HEK293T (cell line): ENCODE measurements at regions not wholly inside any gene's neighbourhood (a gene's known extent, or its start where the extent isn't known, plus 50 kb on each side); places are given as distances from the start of the nearest gene placed in this dataset.

Experiments
- CTBP1 ChIP-seq: fragments of 450-650 bp; IDR thresholded peaks from 2 replicates; pipeline ENCODE4 v1.6.1; 2016; ENCODE audit warnings: borderline replicate concordance
- ELF4 ChIP-seq: fragments of 450-650 bp; IDR thresholded peaks from 2 replicates; pipeline ENCODE4 v1.6.1; 2017; ENCODE audit warnings: antibody characterized with exemption
- HDGF ChIP-seq: fragments of 450-650 bp; IDR thresholded peaks from 2 replicates; pipeline ENCODE4 v1.6.1; 2017; ENCODE audit warnings: antibody characterized with exemption, borderline replicate concordance

- no peak for TF ChIP-seq HDGF
- TF ChIP-seq ELF4: no peak
- no peak for TF ChIP-seq CTBP1
Observed at GRCh38 chr1:222970711-222971110, 155.9 kb downstream of the DISP1 start.
